NOMO-1 treated with DMSO at 0.1 percent for 48 hours (cell line): ENCODE measurements at regions not wholly inside any gene's neighbourhood (a gene's known extent, or its start where the extent isn't known, plus 50 kb on each side); places are given as distances from the start of the nearest gene placed in this dataset.
"Not testable (repeated sequence)": the region's sequence is repeated elsewhere in the genome, so short reads cannot be mapped to it uniquely, and the experiment has no call there.

Source experiments
- DNase-seq: peaks from one replicate; lab custom pipeline; 2025; ENCODE audit not compliant: unreplicated experiment; lab: John Stamatoyannopoulos, UW

- DNase-seq: no peak
These were observed 316.4 kb upstream of the RNF32 start for GRCh38 chr7:156324201-156324600.

GRCh38 chr7:156321430-156321829 is 319.1 kb upstream of the RNF32 start:
- not testable (repeated sequence) for DNase-seq

- no peak for DNase-seq
These were observed 321.6 kb upstream of the RNF32 start for GRCh38 chr7:156318926-156319325.

GRCh38 chr7:156318426-156318825 is 322.1 kb upstream of the RNF32 start:
- no peak for DNase-seq

- DNase-seq: no peak
These were observed 331.5 kb upstream of the RNF32 start for GRCh38 chr7:156309016-156309620.

GRCh38 chr7:156307193-156307592 is 333.4 kb upstream of the RNF32 start:
- no peak for DNase-seq

- no peak for DNase-seq
These were observed 335.2 kb upstream of the RNF32 start for GRCh38 chr7:156305351-156305750.

GRCh38 chr7:156282816-156283215 is 357.8 kb upstream of the RNF32 start:
- no peak for DNase-seq

- DNase-seq: no peak
These were observed 360.9 kb upstream of the RNF32 start for GRCh38 chr7:156279635-156280034.

- no peak for DNase-seq
These were observed 365.3 kb upstream of the RNF32 start for GRCh38 chr7:156275292-156275691.

- DNase-seq: no peak
These were observed 366.0 kb upstream of the RNF32 start for GRCh38 chr7:156274557-156274956.

- no peak for DNase-seq
These were observed 379.0 kb upstream of the RNF32 start for GRCh38 chr7:156261581-156261980.

GRCh38 chr7:156257904-156258303 is 382.7 kb upstream of the RNF32 start:
- no peak for DNase-seq

GRCh38 chr7:156255635-156256034 is 384.9 kb upstream of the RNF32 start:
- no peak for DNase-seq

- DNase-seq: no peak
These were observed 388.7 kb upstream of the RNF32 start for GRCh38 chr7:156251861-156252260.

GRCh38 chr7:156240532-156240931 is 400.0 kb upstream of the RNF32 start:
- DNase-seq: no peak

GRCh38 chr7:156238366-156239133 is 402.0 kb upstream of the RNF32 start:
- DNase-seq: no peak

- no peak for DNase-seq
These were observed 403.0 kb upstream of the RNF32 start for GRCh38 chr7:156237614-156238013.

GRCh38 chr7:156236936-156237599 is 403.5 kb upstream of the RNF32 start:
- no peak for DNase-seq

GRCh38 chr7:156236181-156236889 is 404.2 kb upstream of the RNF32 start:
- no peak for DNase-seq

GRCh38 chr7:156234666-156235494 is 405.7 kb upstream of the RNF32 start:
- no peak for DNase-seq
